Germinal center (tissue), 1 donor: ENCODE measurements at regions not wholly inside any gene's neighbourhood (a gene's known extent, or its start where the extent isn't known, plus 50 kb on each side); places are given as distances from the start of the nearest gene placed in this dataset.
"Not testable (repeated sequence)": the region's sequence is repeated elsewhere in the genome, so short reads cannot be mapped to it uniquely, and the experiment has no call there.

Experiments used
- DNase-seq: peaks from one replicate; pipeline ENCODE4 v3.0.0; 2012; ENCODE audit warnings: mixed read lengths, low spot score

DNA sequence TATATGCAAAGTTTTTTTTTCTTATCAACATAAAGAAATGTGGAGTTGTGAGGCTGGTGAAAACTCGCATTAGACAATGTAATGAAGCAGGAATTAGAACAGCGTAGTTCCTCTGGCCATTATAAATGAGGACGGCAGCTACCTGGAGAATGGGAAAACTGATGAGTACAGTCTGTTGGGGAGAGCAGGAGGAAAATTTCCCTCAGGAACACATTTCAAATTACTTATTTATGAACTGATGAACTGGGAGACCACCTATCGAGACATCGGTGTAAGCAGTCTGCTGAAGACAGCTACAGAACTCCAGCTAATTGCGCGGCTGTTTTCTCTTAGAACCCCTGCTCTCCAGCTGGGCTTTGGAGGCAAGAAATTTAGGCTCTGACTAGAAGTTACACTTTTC, 343.9 kb upstream of the CLINT1 start:
- no peak for DNase-seq

DNA sequence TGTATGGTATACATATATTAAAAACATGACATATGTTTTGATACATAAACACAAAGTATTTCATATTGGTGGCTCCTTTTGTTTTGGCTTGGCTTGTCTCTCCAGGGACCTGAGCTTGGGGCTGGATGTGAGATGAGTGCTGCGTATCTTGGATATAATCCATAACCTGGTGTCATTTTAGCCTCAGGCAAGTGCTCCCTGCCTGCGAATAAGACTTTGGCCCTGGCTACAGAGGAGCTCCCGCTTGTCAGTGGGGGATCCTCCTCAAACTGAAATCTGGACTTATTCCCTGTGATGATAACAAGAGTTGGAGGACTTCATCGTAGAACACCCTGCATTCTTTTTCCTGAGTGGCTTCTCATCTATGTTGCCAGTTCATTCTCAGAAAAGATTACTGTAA, 341.7 kb upstream of the CLINT1 start:
- no peak for DNase-seq

DNA sequence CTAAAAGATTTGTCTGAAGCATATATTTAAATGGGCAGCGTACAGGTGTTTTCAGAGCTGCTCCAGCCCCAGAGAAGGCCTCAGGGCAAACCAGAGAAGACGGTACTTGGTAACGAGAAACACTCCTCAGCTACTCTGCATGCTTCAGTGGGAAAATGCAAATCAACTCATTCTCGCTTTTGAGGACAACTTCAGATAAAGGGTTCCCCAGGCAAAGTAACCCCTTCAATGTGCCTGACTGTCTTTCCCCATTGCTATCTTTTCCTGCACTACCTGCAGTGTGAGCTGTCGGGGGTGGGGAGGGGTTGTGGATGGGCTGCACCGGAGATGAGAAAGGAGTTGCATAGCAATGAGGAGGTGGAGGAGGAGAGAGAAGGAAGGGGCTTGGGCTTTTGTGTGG, 339.7 kb upstream of the CLINT1 start:
- peak; percentile 72 for DNase-seq

DNA sequence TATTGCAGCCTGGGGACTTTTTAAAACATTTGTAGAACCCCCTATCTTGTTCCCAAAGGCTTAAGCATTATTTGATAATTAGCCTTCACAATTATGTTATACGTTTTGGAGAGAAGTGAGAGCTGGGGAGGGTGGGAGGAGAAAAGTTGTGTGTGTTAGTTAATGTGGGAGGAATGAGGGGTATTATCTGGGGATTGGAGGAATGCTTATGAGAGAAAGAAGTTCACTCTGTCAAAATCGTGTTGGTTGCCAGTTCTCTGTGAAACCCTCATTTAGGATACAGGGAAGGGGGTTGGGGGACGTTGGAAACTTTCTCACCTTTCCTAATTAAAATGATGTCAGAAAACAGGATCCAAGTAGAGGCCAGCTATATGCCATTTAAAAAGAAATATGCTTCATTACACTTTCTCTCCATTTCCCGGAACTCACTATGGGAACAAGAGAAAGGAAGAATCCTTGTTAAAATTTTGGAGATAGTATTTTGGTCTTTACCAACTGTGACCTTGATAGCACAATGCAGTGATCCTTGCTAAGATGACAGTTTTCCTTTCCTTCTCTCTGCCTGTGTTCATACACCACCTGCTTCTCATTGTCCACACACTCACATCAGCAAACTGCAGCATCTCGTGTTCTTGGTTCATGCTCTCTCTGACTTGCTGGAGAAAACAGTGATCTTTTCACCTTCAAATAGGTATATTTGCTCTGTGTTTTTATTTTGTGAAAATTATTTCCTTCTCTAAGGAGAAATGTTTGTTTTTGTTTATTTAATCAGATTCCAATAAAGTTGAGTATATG, 336.7 kb upstream of the CLINT1 start:
- no peak for DNase-seq

DNA sequence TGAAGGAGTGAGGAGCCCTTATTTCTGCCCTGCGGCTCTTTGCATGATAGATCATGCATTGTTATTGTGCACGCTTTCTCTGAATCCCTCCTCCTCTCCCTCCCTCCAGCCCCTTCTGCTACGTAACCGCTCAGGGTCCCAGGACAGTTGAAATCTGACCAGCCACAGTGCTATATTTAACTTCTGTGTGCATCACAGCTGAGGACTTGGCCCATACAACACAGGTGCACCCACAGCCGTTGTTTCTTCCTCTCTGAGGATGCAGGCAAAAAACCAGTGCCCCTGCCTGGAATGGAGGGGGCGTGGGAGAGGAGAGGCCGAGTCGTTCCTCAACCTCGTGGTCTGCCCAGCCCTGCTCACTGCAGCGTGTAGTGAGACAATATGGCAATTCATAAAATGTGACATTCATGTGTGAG, 335.6 kb upstream of the CLINT1 start:
- peak; percentile 39 for DNase-seq

DNA sequence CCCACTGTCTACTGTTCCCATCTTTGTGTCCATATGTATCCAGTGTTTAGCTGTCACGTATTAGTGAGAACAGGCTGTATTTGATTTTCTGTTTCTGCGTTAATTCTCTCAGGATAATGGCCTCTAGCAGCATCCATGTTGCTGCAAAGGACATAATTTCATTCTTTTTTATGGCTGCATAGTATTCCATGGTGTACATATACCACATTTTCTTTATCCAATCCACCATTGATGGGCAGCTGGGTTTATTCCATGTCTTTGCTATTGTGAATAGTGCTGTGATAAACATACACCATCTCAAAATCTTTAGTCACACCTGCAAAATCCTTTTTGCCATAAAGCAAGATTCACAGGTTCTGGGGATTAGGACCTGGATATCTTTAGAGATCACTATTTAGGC, 334.4 kb upstream of the CLINT1 start:
- not testable (repeated sequence) for DNase-seq

DNA sequence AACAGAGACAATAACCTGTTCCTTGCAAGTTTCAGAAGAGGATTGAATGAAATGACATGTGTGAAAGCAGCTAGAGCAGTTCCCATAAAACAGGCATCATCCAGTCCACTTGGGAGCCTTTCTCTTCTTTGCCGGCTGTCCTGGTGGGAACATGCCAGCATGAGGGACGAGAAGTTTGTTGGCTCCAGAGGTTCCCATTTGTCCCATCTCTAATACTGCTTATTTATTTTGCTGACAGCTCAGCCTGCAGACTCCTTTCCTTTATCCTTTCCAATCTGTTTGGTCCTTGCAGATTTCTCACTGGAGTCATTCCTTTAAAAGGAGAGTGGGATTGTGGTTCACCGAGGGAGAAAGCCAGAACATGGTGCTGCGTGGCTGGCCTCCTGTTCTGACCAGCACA, 321.5 kb upstream of the CLINT1 start:
- DNase-seq: no peak

DNA sequence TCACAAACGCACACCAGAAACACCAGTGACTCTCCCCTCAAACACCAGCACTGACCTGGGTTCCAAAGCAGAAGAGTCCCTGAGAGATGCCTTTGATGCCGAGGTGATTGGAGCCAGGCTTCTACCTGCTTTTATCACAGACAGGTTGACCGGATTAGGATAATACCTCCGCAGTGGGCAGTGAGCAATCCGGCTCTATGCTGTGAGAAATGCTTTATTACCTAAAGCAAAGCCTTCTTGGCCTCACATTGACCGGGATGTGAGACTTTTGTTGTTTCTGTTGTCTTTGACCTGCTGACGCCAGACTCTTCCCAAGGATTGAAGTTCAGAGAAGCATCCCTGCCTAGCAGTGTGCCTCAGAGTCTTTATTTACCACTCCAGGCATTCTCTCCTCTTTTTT, 320.3 kb upstream of the CLINT1 start:
- no peak for DNase-seq

DNA sequence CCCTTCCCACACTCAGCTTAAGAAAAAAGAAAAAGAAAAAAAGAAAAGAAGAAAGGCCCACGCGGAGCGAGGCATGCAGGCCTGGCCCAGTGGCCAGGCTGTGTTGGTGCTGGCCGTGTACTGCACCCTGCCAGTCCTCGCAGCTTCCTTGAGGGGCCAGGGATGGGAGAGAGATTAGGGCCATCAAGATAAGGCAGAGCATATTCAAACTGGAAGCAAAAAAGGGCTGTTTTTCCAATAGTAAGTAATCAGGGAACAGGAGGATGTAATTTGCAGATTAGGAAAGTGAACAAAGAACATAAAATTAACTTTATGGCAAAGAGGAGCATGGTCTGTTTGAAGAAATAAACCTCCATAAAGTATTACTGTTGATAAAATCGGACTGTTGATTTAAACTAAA, 319.6 kb upstream of the CLINT1 start:
- DNase-seq: no peak

DNA sequence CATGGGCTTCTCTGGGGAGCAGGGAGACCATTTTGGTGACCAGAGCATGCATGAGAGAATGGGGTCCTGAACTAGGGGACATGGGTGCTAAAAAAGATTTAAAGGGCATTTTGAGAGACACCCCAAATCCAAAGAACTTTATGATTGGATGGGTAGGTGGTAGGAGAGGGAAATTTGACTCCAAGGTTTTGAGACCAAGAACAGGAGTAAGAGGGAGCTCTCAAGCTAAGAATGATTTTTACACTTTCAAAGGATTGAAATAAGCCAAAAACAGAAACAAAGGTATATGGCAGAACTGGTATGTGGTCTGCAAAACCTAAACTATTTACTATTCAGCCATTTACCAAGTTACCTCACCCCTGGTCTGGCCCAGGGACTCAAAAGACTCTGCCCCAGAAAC, 318.2 kb upstream of the CLINT1 start:
- no peak for DNase-seq

DNA sequence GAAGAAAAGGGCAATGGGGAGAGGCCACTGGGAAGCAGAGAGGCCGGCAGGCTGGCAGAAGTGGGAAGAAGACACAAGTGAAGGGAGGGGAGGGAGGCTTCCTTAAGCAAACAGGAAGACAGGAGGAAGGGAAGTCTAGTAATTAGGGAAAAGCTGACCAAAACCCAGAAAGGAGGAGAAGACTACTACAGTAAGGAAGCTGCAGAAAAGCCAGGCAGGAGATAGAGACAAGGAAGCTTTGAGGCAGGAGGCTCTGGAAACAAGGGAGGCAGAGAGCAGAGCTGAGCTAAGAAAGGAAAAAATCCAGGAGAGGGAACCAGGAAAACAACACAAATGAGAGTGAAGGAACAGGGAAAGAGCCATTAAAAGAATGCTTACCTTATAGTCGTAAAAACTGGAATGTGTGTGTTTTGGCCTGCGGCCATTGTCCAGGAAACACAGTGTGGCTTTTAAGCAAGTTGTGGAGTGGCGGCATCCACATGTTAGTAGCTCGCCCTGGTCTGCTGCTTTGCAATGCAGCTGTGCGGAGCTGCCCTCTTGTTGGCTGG, 317.1 kb upstream of the CLINT1 start:
- DNase-seq: no peak

DNA sequence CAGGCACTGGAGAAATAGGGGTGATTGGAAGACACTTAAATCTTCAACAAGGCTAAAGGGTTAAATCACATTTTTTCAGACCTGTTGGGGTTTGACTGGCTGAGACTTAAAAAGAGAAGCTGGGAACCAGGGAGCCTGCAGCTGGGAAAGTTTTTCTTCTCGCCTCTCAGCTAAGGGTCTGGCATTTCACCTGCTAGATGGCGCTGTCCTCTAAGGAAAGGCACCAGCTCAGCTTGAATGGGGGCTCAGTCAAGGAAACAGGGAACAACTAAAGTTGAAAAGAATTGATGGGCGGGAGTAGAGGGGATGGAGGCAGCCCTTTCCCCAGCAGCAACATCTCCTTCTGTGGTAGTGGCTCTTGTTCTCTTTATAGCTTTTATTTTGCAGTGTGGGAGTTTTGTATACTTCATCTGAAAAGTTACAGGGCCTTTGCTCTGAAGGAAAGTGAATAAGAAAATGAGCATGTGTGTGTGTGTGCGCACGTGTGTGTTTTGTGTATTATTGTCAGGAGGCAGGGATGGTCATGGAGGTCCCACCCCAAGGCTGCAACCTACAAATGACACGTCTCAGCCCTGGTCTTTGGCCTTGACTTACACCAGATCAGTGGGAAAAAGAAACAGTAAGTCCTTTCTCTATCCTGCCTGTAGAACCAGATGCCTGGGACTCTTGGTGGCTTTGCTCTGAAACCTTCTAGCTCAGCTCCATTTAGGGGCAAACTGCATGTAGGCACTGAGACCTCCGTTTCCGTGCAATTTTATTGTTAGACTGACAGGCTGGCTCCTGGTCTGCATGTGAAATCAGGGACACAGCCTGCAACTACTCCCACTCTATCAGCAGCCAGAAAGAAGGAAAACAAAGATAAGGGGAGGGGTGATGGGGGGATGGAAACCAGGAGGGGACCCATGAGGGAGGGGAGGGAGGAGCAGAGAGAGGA, 316.2 kb upstream of the CLINT1 start:
- peak; percentile 77 for DNase-seq

DNA sequence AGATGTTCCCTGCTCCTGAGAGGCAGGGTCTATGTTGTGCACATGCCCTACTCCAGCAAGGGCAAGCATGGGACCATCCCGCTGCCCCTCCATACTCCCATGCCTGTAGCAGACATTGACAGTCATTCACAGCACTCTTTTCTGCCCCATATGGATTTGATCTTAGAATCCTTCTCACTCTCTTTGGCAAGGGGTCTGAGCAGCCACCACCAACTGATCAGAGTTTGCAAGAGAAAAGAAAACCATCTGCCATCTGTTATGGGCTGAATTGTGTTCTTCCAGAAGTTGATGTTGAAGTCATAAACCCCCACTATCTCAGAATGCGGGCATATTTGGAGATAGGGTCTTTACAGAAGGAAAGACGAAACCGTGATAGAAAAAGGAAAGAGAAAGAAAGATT, 315.1 kb upstream of the CLINT1 start:
- DNase-seq: no peak

DNA sequence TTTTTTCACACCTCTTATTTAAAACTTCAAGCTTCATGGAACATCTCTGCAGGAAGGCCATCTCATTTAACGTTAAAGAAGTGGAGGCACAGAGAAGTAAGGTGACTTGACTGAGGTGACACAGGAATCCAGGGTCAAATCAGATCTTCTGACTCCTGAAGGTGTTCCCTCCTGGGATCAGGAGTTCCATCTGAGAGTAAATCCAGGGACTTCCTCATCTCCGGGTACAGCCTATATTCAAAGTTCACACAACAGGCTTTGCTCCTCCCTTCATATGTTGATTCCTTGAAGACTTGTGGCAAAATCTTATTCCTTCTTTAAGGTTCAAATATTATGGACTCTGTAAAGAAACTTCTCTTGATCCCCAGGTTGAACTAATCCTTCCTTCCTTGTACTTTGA, 313.1 kb upstream of the CLINT1 start:
- no peak for DNase-seq

DNA sequence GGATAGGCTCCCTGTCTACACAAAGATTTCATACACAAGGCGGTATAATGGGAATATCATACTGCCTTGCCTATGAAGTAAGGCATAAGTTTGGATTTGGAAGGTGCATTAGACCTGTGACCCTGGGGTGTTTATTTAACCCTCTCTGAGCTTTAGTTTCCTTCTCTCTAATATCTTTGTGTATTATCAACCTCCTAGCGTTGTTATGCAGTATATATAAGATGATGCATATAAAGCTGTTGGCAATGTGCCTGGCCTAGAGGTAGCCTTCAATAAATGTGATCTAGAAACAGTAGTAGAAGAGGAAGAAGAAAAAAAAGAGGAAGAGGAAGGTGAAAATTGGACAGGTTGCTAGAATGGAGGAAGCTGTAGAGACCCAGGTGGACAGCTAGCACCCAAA, 311.6 kb upstream of the CLINT1 start:
- no peak for DNase-seq

DNA sequence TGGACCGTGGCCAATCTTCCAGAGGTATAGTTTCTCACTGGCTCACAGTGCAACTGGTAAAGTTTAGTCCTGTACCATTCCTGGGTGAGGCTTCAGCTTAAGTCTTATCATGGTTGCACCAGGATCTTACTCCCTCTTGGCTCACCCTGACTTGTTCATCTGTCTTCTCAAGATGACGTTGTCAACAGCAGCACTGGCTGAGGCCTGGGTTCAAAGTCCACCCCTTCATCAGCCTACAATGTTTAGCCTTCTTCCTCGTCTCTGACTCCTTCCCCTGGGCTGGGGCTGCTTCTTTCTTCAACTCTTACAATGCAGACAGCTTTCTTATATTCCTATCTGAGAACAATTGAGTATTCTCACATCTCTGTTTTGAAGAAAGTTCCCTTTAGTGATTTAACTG, 311.1 kb upstream of the CLINT1 start:
- no peak for DNase-seq

DNA sequence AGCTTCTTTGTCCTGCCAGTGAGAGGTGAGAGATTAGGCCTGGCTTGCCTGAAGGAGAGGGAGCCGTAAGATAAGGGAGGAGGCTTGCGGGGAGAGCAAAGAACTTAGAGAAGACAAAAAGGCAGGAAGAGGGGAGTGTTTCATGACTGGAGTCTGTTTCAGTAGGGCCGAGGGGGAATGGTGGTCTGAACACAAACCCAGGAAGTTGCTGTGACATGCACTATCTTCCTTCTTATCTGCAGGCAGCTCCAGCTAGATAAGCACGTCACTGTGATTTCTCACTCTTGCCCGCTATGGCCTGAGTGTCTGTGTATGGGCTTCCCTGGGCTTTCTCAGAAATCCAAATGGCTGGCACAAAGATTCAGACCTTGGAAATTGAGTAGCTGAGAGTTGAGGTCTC, 307.5 kb upstream of the CLINT1 start:
- DNase-seq: no peak

DNA sequence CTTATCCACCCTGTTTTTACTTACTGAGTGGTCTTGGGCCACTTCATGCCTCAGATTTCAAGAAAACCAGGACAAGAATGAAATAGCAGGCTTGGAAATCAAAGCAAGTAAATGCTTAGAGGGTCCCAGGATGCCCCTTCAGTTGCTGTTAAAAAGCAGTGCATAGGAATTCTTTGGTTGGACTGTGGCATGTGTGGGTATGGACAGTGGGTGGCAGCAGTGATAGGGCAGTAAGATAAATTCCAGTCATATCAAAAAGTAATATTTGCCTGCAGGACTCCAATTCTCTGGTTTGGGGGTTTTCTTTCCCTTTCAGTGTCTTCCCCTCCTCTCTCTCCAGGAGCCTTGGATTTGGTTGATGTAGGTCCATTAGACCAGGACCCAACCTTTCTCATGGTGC, 306.7 kb upstream of the CLINT1 start:
- no peak for DNase-seq

DNA sequence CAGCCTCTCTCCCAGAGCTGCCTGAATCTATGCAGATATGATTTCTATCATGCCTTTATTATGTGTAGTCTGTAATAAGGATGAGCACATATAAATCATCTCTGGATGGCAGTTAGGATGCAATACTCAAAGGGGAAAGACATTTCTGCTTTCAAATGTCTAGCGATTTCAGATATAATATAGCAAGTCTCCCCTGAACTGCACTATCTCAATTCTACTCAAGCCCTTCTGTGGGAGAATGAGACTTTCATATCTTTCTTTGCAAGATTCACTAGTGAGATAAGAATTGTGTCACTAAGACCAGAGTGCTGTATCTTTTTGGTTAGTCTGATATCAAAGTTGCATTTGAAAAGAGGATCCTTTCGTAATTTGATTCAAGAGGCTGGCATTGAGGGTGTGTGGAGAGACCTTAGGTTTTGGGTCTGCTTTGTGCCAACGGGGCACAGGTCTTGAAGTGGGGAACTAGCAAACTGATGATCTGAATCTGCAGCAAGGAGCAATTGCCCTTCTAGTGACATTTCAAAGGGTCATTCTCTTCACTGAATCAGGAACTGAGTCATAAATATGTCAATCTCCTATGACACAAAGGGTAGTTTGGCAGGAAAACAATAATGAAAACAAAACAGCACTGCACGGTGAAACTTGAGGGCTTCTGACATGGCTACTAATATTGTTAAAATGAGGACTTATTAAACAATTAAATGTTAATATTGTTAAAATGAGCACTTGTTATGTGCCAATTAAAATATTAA, 305.5 kb upstream of the CLINT1 start:
- DNase-seq: no peak

DNA sequence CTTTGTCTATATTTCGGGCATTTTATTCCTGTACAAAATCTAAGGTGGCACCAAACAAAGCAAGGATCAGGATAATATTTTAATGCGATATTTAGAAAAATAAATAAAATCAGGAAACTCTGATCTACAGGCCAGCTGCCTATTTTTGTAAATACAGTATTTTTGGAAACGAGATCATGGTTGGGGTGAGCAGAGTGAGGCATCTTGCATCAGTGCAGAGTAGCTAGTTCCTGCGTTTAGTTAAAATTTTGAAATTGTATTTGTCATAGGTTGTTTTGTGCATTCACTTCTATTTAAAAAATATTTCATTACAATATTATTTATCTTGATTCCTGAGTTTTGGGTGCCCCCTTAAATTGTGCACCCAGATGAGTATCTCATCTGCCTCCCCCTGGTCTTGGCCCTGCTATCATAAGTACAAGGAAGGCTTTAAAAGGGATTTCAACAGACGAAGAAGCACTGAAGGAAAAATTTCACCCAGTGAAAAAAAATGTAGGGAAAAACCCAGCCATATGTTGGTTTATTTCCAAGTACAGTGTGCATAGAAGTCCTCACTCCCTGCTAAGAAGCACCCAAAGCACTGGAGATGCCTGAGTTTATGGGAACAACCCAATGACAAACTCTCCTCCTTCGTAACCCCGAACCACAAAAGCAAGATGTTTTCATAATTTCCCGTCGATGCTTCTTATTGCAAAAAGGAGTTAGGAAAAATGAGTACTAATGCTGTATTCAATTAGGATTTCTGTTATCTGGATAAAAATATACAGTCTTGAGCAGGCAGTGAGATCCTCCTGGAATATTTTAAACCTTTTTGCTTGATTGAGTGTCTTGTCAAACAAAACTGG, 304.7 kb upstream of the CLINT1 start:
- no peak for DNase-seq

DNA sequence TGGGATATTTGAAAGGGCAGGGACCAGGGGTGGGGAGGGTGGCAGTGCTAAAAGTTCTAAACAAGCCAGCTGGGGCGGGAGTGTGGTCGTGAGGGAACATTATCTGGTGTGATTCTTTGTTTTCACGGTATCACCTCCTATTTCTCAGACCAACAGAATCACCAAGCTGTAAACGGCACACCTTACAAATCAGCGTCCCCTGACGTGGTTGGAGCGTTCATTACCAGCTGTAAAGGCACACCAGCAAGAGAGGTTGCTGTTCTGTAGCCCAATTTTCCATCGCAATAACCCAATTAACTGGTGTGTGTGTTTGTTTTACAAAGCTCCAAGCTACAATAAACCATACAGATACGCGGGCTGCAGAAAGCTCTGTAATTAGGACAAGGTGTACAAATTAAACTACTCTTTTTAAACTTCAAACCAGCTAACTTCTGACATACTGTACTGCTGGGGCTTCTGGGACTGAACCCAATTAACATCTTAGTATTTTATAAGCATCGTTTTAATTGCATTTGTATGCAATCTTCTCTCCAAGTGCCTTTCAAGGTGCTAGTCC, 303.6 kb upstream of the CLINT1 start:
- no peak for DNase-seq
